ENCODE measurements at regions not wholly inside any gene's neighbourhood (a gene's known extent, or its start where the extent isn't known, plus 50 kb on each side); places are given as distances from the start of the nearest gene placed in this dataset.
A peak's percentile ranks its signal among the peaks of the same experiment; 100 is the strongest.
"Not testable (repeated sequence)": the region's sequence is repeated elsewhere in the genome, so short reads cannot be mapped to it uniquely, and the experiment has no call there.

- intact Hi-C loops (cut with micrococcal nuclease; ENCODE audit: unreplicated experiment) = no loop called here
These were observed 60.2 kb upstream of the ATP2B1 start for GRCh38 chr12:89768586-89769482.

DNA sequence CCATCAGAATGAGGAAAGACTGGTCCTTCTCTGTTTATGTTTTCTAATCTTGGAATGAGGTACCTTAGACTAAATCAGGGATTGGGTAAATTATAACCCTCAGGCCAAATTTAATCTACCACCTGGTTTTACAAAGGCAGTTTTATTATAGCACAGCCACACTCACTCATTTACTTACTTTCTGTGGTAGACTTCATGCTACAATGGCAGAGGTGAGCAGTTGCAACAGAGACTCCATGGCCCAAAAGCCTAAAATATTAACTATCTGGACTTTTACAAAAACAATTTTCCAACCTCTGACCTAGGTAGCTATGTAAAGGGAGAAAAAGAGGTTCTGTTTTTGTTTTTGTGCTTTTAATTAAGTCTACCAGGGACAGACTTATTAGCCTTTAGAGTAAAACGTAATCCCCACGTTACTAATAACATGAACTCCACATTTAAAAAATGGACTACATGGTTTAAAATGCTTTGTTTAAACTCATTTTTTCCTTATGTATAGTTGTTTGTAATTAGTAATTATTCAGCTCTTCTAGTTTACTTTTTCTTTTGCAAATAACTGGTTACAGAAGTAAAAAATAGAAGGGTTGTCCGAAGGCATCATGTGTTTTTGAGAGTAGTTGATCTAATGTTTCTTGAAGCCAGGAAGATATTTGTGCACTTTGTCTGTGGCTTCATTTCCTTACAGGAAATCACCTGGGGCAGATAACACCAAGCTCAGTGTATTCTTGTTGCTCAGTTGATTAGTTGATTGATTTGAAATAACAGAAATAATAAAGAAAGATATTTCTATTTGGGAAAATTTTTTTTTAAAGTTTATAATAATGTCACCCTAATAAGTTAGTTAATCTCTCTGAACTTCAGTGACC, 57.6 kb upstream of the ATP2B1 start:
- Mint-ChIP-seq H3K36me3 (ENCODE audit: insufficient read depth, unreplicated experiment) (peaks cover 8% of the 10 kb centered on the region), H3K27me3 (ENCODE audit: unreplicated experiment) (no peaks in the 10 kb centered on the region), H3K4me3 (ENCODE audit: low read depth, unreplicated experiment) (no peak overlapping the region), H3K27ac (ENCODE audit: unreplicated experiment) (no peak overlapping the region), H3K9me3 (ENCODE audit: low read depth, unreplicated experiment) (no peaks in the 10 kb centered on the region), H3K4me1 (ENCODE audit: low read depth, unreplicated experiment) (peaks cover 17% of the 10 kb centered on the region)
- intact Hi-C loops (cut with micrococcal nuclease; ENCODE audit: unreplicated experiment) = no loop called here
- no peak for TF ChIP-seq CTCF (IDR thresholded peaks at IDR 0.05; ENCODE audit: unreplicated experiment)
- CTCF ChIA-PET = no interaction called here
- BruUV-seq (replicated peaks) = no TSS peak
- no peak for DNase-seq

More at GRCh38 chr12:89768586-89769482, 60.2 kb upstream of the ATP2B1 start:
- BruUV-seq (replicated peaks) = no TSS peak
- Mint-ChIP-seq H3K27ac (ENCODE audit: unreplicated experiment) (no peak overlapping the region), H3K27me3 (ENCODE audit: unreplicated experiment) (no peaks in the 10 kb centered on the region), H3K4me1 (ENCODE audit: low read depth, unreplicated experiment) (peaks cover under 1% of the 10 kb centered on the region), H3K4me3 (ENCODE audit: low read depth, unreplicated experiment) (no peak overlapping the region), H3K36me3 (ENCODE audit: insufficient read depth, unreplicated experiment) (no peaks in the 10 kb centered on the region), H3K9me3 (ENCODE audit: low read depth, unreplicated experiment) (no peaks in the 10 kb centered on the region)
- CTCF ChIA-PET = interaction anchor here (0.6 kb wide), 1 partner anchor 332 kb away, joined by 3 read pairs; no protein-coding TSS in a partner anchor
- no peak for DNase-seq
- no peak for TF ChIP-seq CTCF (IDR thresholded peaks at IDR 0.05; ENCODE audit: unreplicated experiment)

DNA sequence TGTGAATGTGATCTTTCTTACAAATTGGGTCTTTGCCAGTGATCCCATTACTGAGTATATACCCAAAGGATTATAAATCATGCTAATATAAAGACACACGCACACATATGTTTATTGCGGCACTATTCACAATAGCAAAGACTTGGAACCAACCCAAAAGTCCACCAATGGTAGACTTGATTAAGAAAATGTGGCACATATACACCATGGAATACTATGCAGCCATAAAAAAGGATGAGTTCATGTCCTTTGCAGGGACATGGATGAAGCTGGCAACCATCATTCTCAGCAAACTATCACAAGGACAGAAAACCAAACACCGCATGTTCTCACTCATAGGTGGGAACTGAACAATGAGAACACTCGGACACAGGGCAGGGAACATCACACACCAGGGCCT, 55.5 kb upstream of the ATP2B1 start:
- H3K27me3 Mint-ChIP-seq (ENCODE audit: unreplicated experiment); CTCF ChIA-PET: not testable (repeated sequence)
- intact Hi-C loops (cut with micrococcal nuclease; ENCODE audit: unreplicated experiment) = loop anchor here (5.0 kb wide), 1 partner anchor 198 kb away; no protein-coding TSS in a partner anchor

DNA sequence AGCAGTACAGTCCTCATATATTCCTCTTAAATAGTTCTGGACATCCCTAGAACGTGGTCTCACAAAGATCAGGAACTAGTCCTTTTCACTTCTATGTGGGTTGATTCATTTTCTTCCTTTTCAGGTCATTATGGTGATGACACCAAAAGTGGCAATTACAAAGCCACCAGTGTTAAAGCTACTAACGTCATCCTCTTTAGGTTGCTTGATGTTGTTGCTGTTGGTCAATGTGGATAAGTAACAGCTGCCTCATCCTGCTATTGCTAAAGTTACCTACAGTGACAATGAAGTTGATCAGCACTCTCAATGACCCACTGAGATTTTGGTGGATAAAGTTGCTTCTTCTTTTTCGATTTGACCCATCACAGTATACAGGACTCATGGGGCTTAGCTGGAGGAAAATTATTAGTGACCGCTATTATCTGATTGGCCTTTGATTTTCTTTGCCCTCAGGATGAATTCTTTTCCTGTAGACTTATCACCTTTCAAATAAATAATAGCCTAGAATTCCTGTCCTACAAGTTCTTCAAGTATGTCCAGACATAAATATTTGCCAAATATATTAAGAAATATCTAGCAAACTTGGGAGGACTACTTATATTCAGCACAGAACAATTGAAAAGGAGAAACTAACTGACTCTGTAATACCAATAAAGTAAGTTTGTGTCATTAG, 54.0 kb upstream of the ATP2B1 start:
- no peaks in the 10 kb centered on the region for H3K27me3 Mint-ChIP-seq (ENCODE audit: unreplicated experiment)
- no peaks in the 10 kb centered on the region for H3K9me3 Mint-ChIP-seq (ENCODE audit: low read depth, unreplicated experiment)
- CTCF ChIA-PET = interaction anchor here (1.1 kb wide), 1 partner anchor 189 kb away, joined by 3 read pairs; no protein-coding TSS in a partner anchor
- intact Hi-C loops (cut with micrococcal nuclease; ENCODE audit: unreplicated experiment) = loop anchor here (5.0 kb wide), 1 partner anchor 200 kb away; no protein-coding TSS in a partner anchor
- TF ChIP-seq CTCF (IDR thresholded peaks at IDR 0.05; ENCODE audit: unreplicated experiment) = no peak
- H3K4me1 Mint-ChIP-seq (ENCODE audit: low read depth, unreplicated experiment) = peaks cover 18% of the 10 kb centered on the region
- peaks cover 8% of the 10 kb centered on the region for H3K36me3 Mint-ChIP-seq (ENCODE audit: insufficient read depth, unreplicated experiment)
- H3K27ac Mint-ChIP-seq (ENCODE audit: unreplicated experiment) = peak overlapping the region; percentile 81
- no TSS peak for BruUV-seq (replicated peaks)
- H3K4me3 Mint-ChIP-seq (ENCODE audit: low read depth, unreplicated experiment) = no peak overlapping the region
- DNase-seq = no peak

More for the DNA sequence above, 55.5 kb upstream of the ATP2B1 start:
- H3K36me3 Mint-ChIP-seq (ENCODE audit: insufficient read depth, unreplicated experiment); H3K4me3 Mint-ChIP-seq (ENCODE audit: low read depth, unreplicated experiment); H3K27ac Mint-ChIP-seq (ENCODE audit: unreplicated experiment); BruUV-seq (replicated peaks); H3K9me3 Mint-ChIP-seq (ENCODE audit: low read depth, unreplicated experiment); DNase-seq: not testable (repeated sequence)
- peaks cover 17% of the 10 kb centered on the region for H3K4me1 Mint-ChIP-seq (ENCODE audit: low read depth, unreplicated experiment)
